SU-DHL-6 (cell line): ENCODE measurements at regions not wholly inside any gene's neighbourhood (a gene's known extent, or its start where the extent isn't known, plus 50 kb on each side); places are given as distances from the start of the nearest gene placed in this dataset.

Experiments
- CTCF ChIP-seq: fragments of 200-600 bp; sonication (generic); IDR thresholded peaks from one replicate; pipeline ENCODE4 v1.5.1; 2017; ENCODE audit warnings: antibody characterized with exemption, mild to moderate bottlenecking, low read length, moderate library complexity; ENCODE audit not compliant: insufficient read depth, poor library complexity, severe bottlenecking
- EZH2phosphoT487 ChIP-seq: fragments of 200-600 bp; sonication (generic), shearing (Covaris generic); conservative IDR thresholded peaks from 2 replicates; pipeline ENCODE4 v1.6.1; 2018; ENCODE audit warnings: mild to moderate bottlenecking, antibody characterized with exemption, low read length, moderate library complexity, mixed read lengths

- TF ChIP-seq EZH2phosphoT487, result no peak
- TF ChIP-seq CTCF, result no peak
Observed at GRCh38 chr3:154690413-154690812, 260.4 kb upstream of the GPR149 start.
